ENCODE measurements at regions not wholly inside any gene's neighbourhood (a gene's known extent, or its start where the extent isn't known, plus 50 kb on each side); places are given as distances from the start of the nearest gene placed in this dataset.

GRCh38 chr9:12069366-12069765 is 623.8 kb upstream of the TYRP1 start:
- H3K4ac ChIP-seq (ENCODE audit: low read depth, low read length): no peak overlapping the region
- H3K4me3 ChIP-seq (ENCODE audit: insufficient read depth, low read depth, low read length): no peak overlapping the region
- H2BK15ac ChIP-seq (ENCODE audit: low read depth, low read length): no peak overlapping the region
- no peak overlapping the region for H3K56ac ChIP-seq (ENCODE audit: extremely low read depth, insufficient read depth, low read length)
- H2BK5ac ChIP-seq (ENCODE audit: low read depth, low read length, poor library complexity, severe bottlenecking): no peak overlapping the region
- no peak overlapping the region for H4K91ac ChIP-seq (ENCODE audit: insufficient read depth, low read depth, low read length)
- H3K27me3 ChIP-seq (ENCODE audit: control insufficient read depth, insufficient read depth, low read length): no peaks in the 10 kb centered on the region
- no peaks in the 10 kb centered on the region for H4K20me1 ChIP-seq (ENCODE audit: insufficient read depth, low read length)
- BruUV-seq (replicated peaks): no TSS peak
- no peak overlapping the region for H2BK120ac ChIP-seq (ENCODE audit: low read depth, low read length)
- H2BK20ac ChIP-seq (ENCODE audit: low read depth, low read length): no peak overlapping the region
- H3K79me1 ChIP-seq (ENCODE audit: low read depth in 1 of 2, low read length in 2 of 2): no peaks in the 10 kb centered on the region
- ATAC-seq (ENCODE audit: low read depth) (no peak), DNase-seq (no peak)
- TF ChIP-seq RFX5 (IDR thresholded peaks at IDR 0.05; ENCODE audit: low read depth, low read length): no peak
- TF ChIP-seq ELK1 (IDR thresholded peaks at IDR 0.05; ENCODE audit: borderline replicate concordance, low read depth, low read length): no peak
- no peak for TF ChIP-seq MAZ (IDR thresholded peaks at IDR 0.05; ENCODE audit: borderline replicate concordance, low read depth, low read length)
- no peak for TF ChIP-seq USF2 (IDR thresholded peaks at IDR 0.05; ENCODE audit: low read depth, low read length)
- H2AK5ac ChIP-seq (ENCODE audit: low read depth, low read length): no peak overlapping the region
- H3K4me1 ChIP-seq (ENCODE audit: control insufficient read depth, insufficient read depth, low read length): no peaks in the 10 kb centered on the region
- H3K9me3 ChIP-seq (ENCODE audit: control insufficient read depth, insufficient read depth, low read length): peaks cover 3% of the 10 kb centered on the region; the same call in 1 of the 2 replicates
- no peak overlapping the region for H3K14ac ChIP-seq (replicated peaks; ENCODE audit: low read depth, low read length)
- WGBS, 2 experiments (ENCODE audit: extremely low coverage in 2 of 2, insufficient read length in 1 of 2): no CpG with 5 or more reads among the region's 4 CpGs
- ChIA-PET POLR2A (ENCODE audit: unreplicated experiment) (no interaction called here), CTCF (no interaction called here)
- intact Hi-C loops (cut with micrococcal nuclease): no loop called here
- H4K5ac ChIP-seq (ENCODE audit: low read depth, low read length): no peak overlapping the region
- H3K27ac ChIP-seq (ENCODE audit: insufficient read depth, low read length): no peak overlapping the region
- in situ Hi-C loops (cut with MboI; ENCODE audit: low sequenced_read_pairs): no loop called here
- dilution Hi-C loops (cut with HindIII; ENCODE audit: low sequenced_read_pairs, unreplicated experiment): no loop called here
- no peak overlapping the region for H3K4me2 ChIP-seq (ENCODE audit: low read depth, low read length)
- H3K18ac ChIP-seq (ENCODE audit: low read depth, low read length): no peak overlapping the region
- no peaks in the 10 kb centered on the region for H3K36me3 ChIP-seq (ENCODE audit: control insufficient read depth, insufficient read depth, low read length)
- H2AK9ac ChIP-seq (replicated peaks; ENCODE audit: low read depth, low read length, poor library complexity): no peak overlapping the region
- H4K8ac ChIP-seq (ENCODE audit: low read depth in 2 of 2, low read length in 2 of 2): no peak overlapping the region
- H3K9ac ChIP-seq (ENCODE audit: low read depth, low read length): no peak overlapping the region
- H2AFZ ChIP-seq (replicated peaks; ENCODE audit: low read length, poor library complexity): no peak overlapping the region
- H3K9me1 ChIP-seq (ENCODE audit: insufficient read depth, low read length): no peaks in the 10 kb centered on the region
- H3K23ac ChIP-seq (ENCODE audit: low read depth, low read length): no peak overlapping the region

Data from IMR-90 (cell line).